HepG2 (cell line): ENCODE measurements at regions not wholly inside any gene's neighbourhood (a gene's known extent, or its start where the extent isn't known, plus 50 kb on each side); places are given as distances from the start of the nearest gene placed in this dataset.

Source experiments
- ATAC-seq: fragments of 200-7000 bp; cut with Tn5 transposase; 3 replicates; pipeline ENCODE4 v1.9.1; 2020; ENCODE audit warnings: mild to moderate bottlenecking, moderate library complexity
- BruUV-seq: library from RNA; stranded (reverse); fragments of 400-500 nt; replicated peaks from 2 replicates; lab custom pipeline; 2021; lab: Mats Ljungman, UMichigan
- CTCF ChIA-PET: fragments of 300-600 bp; formaldehyde crosslinking; extraction: SDS; loops from one replicate; lab custom pipeline; 2021; ENCODE audit warnings: low total read pairs, inconsistent platforms, low intra/inter-chr PET ratio; lab: Yijun Ruan, JAX
- POLR2A ChIA-PET: fragments of 350-600 bp; sonication (Branson Sonifier 250); formaldehyde crosslinking; loops from one replicate; lab custom pipeline; 2020; ENCODE audit warnings: antibody characterized with exemption, inconsistent platforms; lab: Yijun Ruan, JAX
- DNase-seq: peaks from one replicate; pipeline ENCODE4 v3.0.0-alpha.2; 2015; ENCODE audit warnings: low spot score
- FAIRE-seq: peaks from 3 replicates; lab custom pipeline; 2011; peaks lifted over from hg19 to GRCh38; lab: Jason Lieb, UNC
- H2AFZ ChIP-seq: one replicate; pipeline ENCODE4 v1.6.1; 2011; ENCODE audit warnings: low read length, inconsistent platforms
- H3K27ac ChIP-seq: fragments of 300-600 bp; 3 replicates; pipeline ENCODE4 v1.8.0; 2011; ENCODE audit warnings: mixed run types, mild to moderate bottlenecking, mixed read lengths, low read length, inconsistent platforms; ENCODE audit not compliant: insufficient read depth; ENCODE audit errors: extremely low read length
- H3K27me3 ChIP-seq, 2 experiments: fragments of 200-600 bp in 1 of 2; 2 replicates in 1 of 2; 3 replicates in 1 of 2; pipeline versions ENCODE4 v1.6.0 to v1.8.0; 2011; ENCODE audit warnings: low read length in 2 of 2, mild to moderate bottlenecking in 2 of 2, moderate library complexity in 2 of 2, inconsistent platforms in 1 of 2; ENCODE audit not compliant: insufficient read depth in 2 of 2, control insufficient read depth in 1 of 2
- H3K36me3 ChIP-seq, 2 experiments: fragments of 200-600 bp in 1 of 2; replicated peaks in 1 of 2; 2 replicates in 1 of 2; 3 replicates in 1 of 2; pipeline versions ENCODE4 v1.5.1 to v1.8.0; 2011; ENCODE audit warnings: low read length in 2 of 2, inconsistent platforms in 1 of 2; ENCODE audit not compliant: insufficient read depth in 2 of 2, control insufficient read depth in 1 of 2
- H3K4me1 ChIP-seq: 2 replicates; pipeline ENCODE4 v1.5.1; 2012; ENCODE audit warnings: low read length, inconsistent platforms; ENCODE audit not compliant: insufficient read depth
- H3K4me2 ChIP-seq: 2 replicates; pipeline ENCODE4 v1.6.0; 2011; ENCODE audit warnings: low read depth, low read length, inconsistent platforms
- H3K4me3 ChIP-seq, 3 experiments: fragments of 200-600 bp in 1 of 3; sonication (generic), shearing (Covaris generic) in 1 of 3; replicated peaks in 1 of 3; 2 replicates each; pipeline ENCODE4 v1.5.1; 2011 to 2016; ENCODE audit warnings: low read length in 3 of 3, inconsistent platforms in 2 of 3, low read depth in 2 of 3, mild to moderate bottlenecking in 2 of 3, control low read depth in 1 of 3, mixed read lengths in 1 of 3; ENCODE audit not compliant: insufficient read depth in 1 of 3
- H3K79me2 ChIP-seq: one replicate; pipeline ENCODE4 v1.6.1; 2011; ENCODE audit warnings: low read length, inconsistent platforms; ENCODE audit not compliant: insufficient read depth
- H3K9ac ChIP-seq: 2 replicates; pipeline ENCODE4 v1.6.0; 2011; ENCODE audit warnings: mild to moderate bottlenecking, low read depth, low read length, inconsistent platforms; ENCODE audit not compliant: insufficient read depth
- H3K9me3 ChIP-seq: 2 replicates; pipeline ENCODE4 v1.5.1; 2012; ENCODE audit warnings: mild to moderate bottlenecking, low read length
- H4K20me1 ChIP-seq: 2 replicates; pipeline ENCODE4 v1.6.0; 2011; ENCODE audit warnings: inconsistent platforms, mild to moderate bottlenecking, low read length, moderate library complexity; ENCODE audit not compliant: insufficient read depth
- ADNP ChIP-seq: sonication (generic); formaldehyde crosslinking; IDR thresholded peaks from 2 replicates; pipeline ENCODE4 v1.4.0; 2020; ENCODE audit warnings: missing genetic modification reagents
- ELF3 ChIP-seq: IDR thresholded peaks from 2 replicates; pipeline ENCODE4 v1.6.1; 2016; ENCODE audit warnings: missing genetic modification reagents, missing compliant biosample characterization
- HNF4A ChIP-seq: sonication (generic); formaldehyde crosslinking; IDR thresholded peaks from 2 replicates; pipeline ENCODE4 v1.4.0; 2020; ENCODE audit warnings: missing genetic modification reagents
- KDM3A ChIP-seq: IDR thresholded peaks from 2 replicates; pipeline ENCODE4 v1.6.1; 2018; ENCODE audit warnings: low read depth, missing compliant biosample characterization
- NR2F1 ChIP-seq, 2 experiments: fragments of 450-650 bp in 1 of 2; formaldehyde crosslinking in 1 of 2; IDR thresholded peaks; 2 replicates each; pipeline versions ENCODE4 v1.5.0 to v1.6.1; 2016 to 2020; ENCODE audit warnings: mild to moderate bottlenecking in 1 of 2, missing compliant biosample characterization in 1 of 2, missing genetic modification reagents in 1 of 2, moderate library complexity in 1 of 2
- SP140L ChIP-seq: sonication (generic); formaldehyde crosslinking; IDR thresholded peaks from 2 replicates; pipeline ENCODE4 v1.4.0; 2020; ENCODE audit warnings: missing genetic modification reagents, borderline replicate concordance
- TBL1XR1 ChIP-seq: fragments of 150-350 bp; IDR thresholded peaks from 2 replicates; pipeline ENCODE4 v1.6.1; 2014; ENCODE audit warnings: borderline replicate concordance, low read length; ENCODE audit not compliant: partially characterized antibody
- ZBTB49 ChIP-seq: sonication (generic); formaldehyde crosslinking; IDR thresholded peaks from 2 replicates; pipeline ENCODE4 v1.4.0; 2020; ENCODE audit warnings: missing genetic modification reagents, borderline replicate concordance
- ZFP82 ChIP-seq: sonication (generic); formaldehyde crosslinking; IDR thresholded peaks from 2 replicates; pipeline ENCODE4 v1.5.1; 2020; ENCODE audit warnings: mild to moderate bottlenecking, missing genetic modification reagents, borderline replicate concordance
- ZNF329 ChIP-seq: sonication (generic); formaldehyde crosslinking; IDR thresholded peaks from 2 replicates; pipeline ENCODE4 v1.9.0; 2021; ENCODE audit warnings: low read depth, mild to moderate bottlenecking, missing genetic modification reagents
- WGBS: methylation state at CpG from one replicate; pipeline ENCODE4 v1.1.6; 2017; ENCODE audit warnings: low lambda C conversion rate; 5-methylcytosine and 5-hydroxymethylcytosine counted together
- in situ Hi-C: cut with HindIII; loops from 2 replicates; pipeline ENCODE4 v1.10.0; 2017; ENCODE audit warnings: low pct_unique_long_range_greater_than_20kb; ENCODE audit not compliant: extremely low pct_ligation_motif_present
- intact Hi-C: fragments of 100-400 bp; cut with micrococcal nuclease; formaldehyde crosslinking; loops from one replicate; pipeline ENCODE4 v1.10.0; 2022; ENCODE audit not compliant: unreplicated experiment

- Histone ChIP-seq H3K4me1 (no peaks in the 10 kb centered on the region), H3K79me2 (no peaks in the 10 kb centered on the region), H3K27ac (no peak overlapping the region), H3K36me3 (no peaks in the 10 kb centered on the region), H3K9ac (no peak overlapping the region), H3K4me2 (no peak overlapping the region), H4K20me1 (no peaks in the 10 kb centered on the region), H3K27me3 (no peaks in the 10 kb centered on the region; a peak in 1 of 5 replicates), H3K4me3 (no peak overlapping the region), H2AFZ (no peak overlapping the region), H3K9me3 (no peaks in the 10 kb centered on the region)
- no peak for FAIRE-seq
- ATAC-seq: no peak
- ChIA-PET POLR2A (no interaction called here), CTCF (no interaction called here)
- no peak for TF ChIP-seq NR2F1 (CRISPR knock-in tag; IDR thresholded peaks at IDR 0.05)
- TF ChIP-seq KDM3A: no peak
- TF ChIP-seq TBL1XR1: no peak
- TF ChIP-seq ZNF329 (CRISPR knock-in tag): no peak
- no peak for TF ChIP-seq ZFP82 (CRISPR knock-in tag)
- TF ChIP-seq SP140L (CRISPR knock-in tag): no peak
- no peak for TF ChIP-seq ELF3
- no peak for TF ChIP-seq ADNP (CRISPR knock-in tag)
- in situ Hi-C loops: no loop called here
- no TSS peak for BruUV-seq
- no peak for DNase-seq
- 21% methylated on average over 2 of the region's 2 CpGs for WGBS
- intact Hi-C loops: no loop called here
These were observed 109.9 kb upstream of the DOCK1 start for GRCh38 chr10:126795318-126795717.

DNA sequence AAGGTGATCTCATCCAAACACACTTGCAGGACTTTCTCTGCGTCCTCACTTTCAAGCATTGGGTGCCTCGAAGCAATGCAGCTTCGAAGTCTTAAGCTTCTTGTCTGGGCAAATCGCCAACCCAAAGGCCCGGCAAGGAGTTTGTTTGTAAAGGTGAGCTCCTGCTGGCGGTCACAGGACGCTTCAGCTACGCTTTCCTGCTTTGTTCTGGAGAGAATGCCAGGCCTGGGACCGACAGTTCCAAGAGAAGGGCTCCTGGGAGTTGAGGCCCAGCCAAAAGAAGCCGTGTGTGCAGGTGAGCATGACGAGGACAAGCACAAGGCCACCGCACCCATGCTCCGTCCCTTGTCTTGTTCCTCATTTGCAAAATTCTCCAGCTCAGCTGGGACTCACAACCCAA lies 106.6 kb upstream of the DOCK1 start:
- H3K79me2 ChIP-seq: no peaks in the 10 kb centered on the region
- ATAC-seq (no peak), DNase-seq (no peak), FAIRE-seq (no peak)
- H3K4me3 ChIP-seq: no peak overlapping the region
- BruUV-seq: no TSS peak
- H3K4me1 ChIP-seq: no peaks in the 10 kb centered on the region
- H3K9ac ChIP-seq: no peak overlapping the region
- H3K36me3 ChIP-seq: no peaks in the 10 kb centered on the region
- H2AFZ ChIP-seq: no peak overlapping the region
- TF ChIP-seq HNF4A (CRISPR knock-in tag) (peak; percentile 31; the same call in 1 of the 2 replicates), ZBTB49 (CRISPR knock-in tag) (no peak)
- H3K4me2 ChIP-seq: no peak overlapping the region
- ChIA-PET POLR2A (no interaction called here), CTCF (no interaction called here)
- intact Hi-C loops: no loop called here
- 46% methylated on average over 4 of the region's 13 CpGs for WGBS
- H4K20me1 ChIP-seq: no peaks in the 10 kb centered on the region
- H3K27ac ChIP-seq: no peak overlapping the region
- H3K9me3 ChIP-seq: no peaks in the 10 kb centered on the region
- in situ Hi-C loops: no loop called here
- H3K27me3 ChIP-seq: no peaks in the 10 kb centered on the region; a peak in 1 of 5 replicates
